HG02973 (cell line): ENCODE measurements at regions not wholly inside any gene's neighbourhood (a gene's known extent, or its start where the extent isn't known, plus 50 kb on each side); places are given as distances from the start of the nearest gene placed in this dataset.
"Not testable (repeated sequence)": the region's sequence is repeated elsewhere in the genome, so short reads cannot be mapped to it uniquely, and the experiment has no call there.

Experiments
- ATAC-seq: cut with Tn5 transposase; IDR thresholded peaks from one replicate; pipeline ENCODE4 v1.9.1; 2021; ENCODE audit warnings: moderate library complexity; ENCODE audit not compliant: unreplicated experiment

GRCh38 chr1:38583287-38583686 is 276.3 kb downstream of the RRAGC start:
- not testable (repeated sequence) for ATAC-seq

GRCh38 chr1:38581396-38581795 is 278.2 kb downstream of the RRAGC start:
- no peak for ATAC-seq

- ATAC-seq: no peak
These were observed 279.0 kb downstream of the RRAGC start for GRCh38 chr1:38580594-38580993.

GRCh38 chr1:38579056-38579455 is 280.5 kb downstream of the RRAGC start:
- no peak for ATAC-seq

GRCh38 chr1:38578271-38578951 is 281.2 kb downstream of the RRAGC start:
- ATAC-seq: no peak

GRCh38 chr1:38577937-38578270 is 281.7 kb downstream of the RRAGC start:
- ATAC-seq: no peak

GRCh38 chr1:38577385-38577784 is 282.2 kb downstream of the RRAGC start:
- no peak for ATAC-seq

GRCh38 chr1:38576241-38576640 is 283.3 kb downstream of the RRAGC start:
- ATAC-seq: no peak

- ATAC-seq: no peak
These were observed 287.8 kb downstream of the RRAGC start for GRCh38 chr1:38571726-38572125.

GRCh38 chr1:38570657-38570975 is 289.0 kb downstream of the RRAGC start:
- no peak for ATAC-seq

- no peak for ATAC-seq
These were observed 289.5 kb downstream of the RRAGC start for GRCh38 chr1:38569932-38570656.

GRCh38 chr1:38568061-38568857 is 291.3 kb downstream of the RRAGC start:
- ATAC-seq: no peak

- no peak for ATAC-seq
These were observed 292.2 kb downstream of the RRAGC start for GRCh38 chr1:38567401-38567800.

- no peak for ATAC-seq
These were observed 294.5 kb downstream of the RRAGC start for GRCh38 chr1:38565020-38565491.

GRCh38 chr1:38563942-38564735 is 295.4 kb downstream of the RRAGC start:
- no peak for ATAC-seq

- ATAC-seq: no peak
These were observed 297.8 kb downstream of the RRAGC start for GRCh38 chr1:38561725-38562124.

GRCh38 chr1:38561110-38561509 is 298.5 kb downstream of the RRAGC start:
- ATAC-seq: no peak

- ATAC-seq: no peak
These were observed 299.1 kb downstream of the RRAGC start for GRCh38 chr1:38560457-38560856.

GRCh38 chr1:38559446-38560165 is 300.0 kb downstream of the RRAGC start:
- ATAC-seq: peak; percentile 57
